Osteocyte (in vitro differentiated cells): ENCODE measurements at regions not wholly inside any gene's neighbourhood (a gene's known extent, or its start where the extent isn't known, plus 50 kb on each side); places are given as distances from the start of the nearest gene placed in this dataset.

Experiments
- DNase-seq: peaks from one replicate; pipeline ENCODE4 v3.0.0; 2021; ENCODE audit warnings: mixed read lengths; ENCODE audit not compliant: unreplicated experiment; ENCODE audit errors: extremely low spot score
- H3K27ac Mint-ChIP-seq: one replicate; pipeline ENCODE4 v1.8.0; 2021; ENCODE audit warnings: mild to moderate bottlenecking, mixed read lengths; ENCODE audit not compliant: unreplicated experiment
- H3K27me3 Mint-ChIP-seq: one replicate; pipeline ENCODE4 v1.8.0; 2021; ENCODE audit warnings: mixed read lengths; ENCODE audit not compliant: unreplicated experiment
- H3K36me3 Mint-ChIP-seq: one replicate; pipeline ENCODE4 v1.8.0; 2021; ENCODE audit warnings: mixed read lengths; ENCODE audit not compliant: unreplicated experiment
- H3K4me1 Mint-ChIP-seq: one replicate; pipeline ENCODE4 v1.8.0; 2021; ENCODE audit warnings: mixed read lengths; ENCODE audit not compliant: unreplicated experiment
- H3K4me3 Mint-ChIP-seq: one replicate; pipeline ENCODE4 v1.8.0; 2021; ENCODE audit warnings: mild to moderate bottlenecking, moderate library complexity, mixed read lengths; ENCODE audit not compliant: unreplicated experiment
- H3K9me3 Mint-ChIP-seq: one replicate; pipeline ENCODE4 v1.8.0; 2021; ENCODE audit warnings: mixed read lengths; ENCODE audit not compliant: unreplicated experiment
- CTCF ChIP-seq: fragments of 200-600 bp; sonication (generic); IDR thresholded peaks from 2 replicates; pipeline ENCODE4 v1.5.0; 2021; ENCODE audit warnings: antibody characterized with exemption, mild to moderate bottlenecking, moderate library complexity

GRCh38 chr2:220539481-220539880 is 912.1 kb downstream of the SLC4A3 start:
- Mint-ChIP-seq H3K4me1 (no peaks in the 10 kb centered on the region), H3K9me3 (peaks cover 27% of the 10 kb centered on the region), H3K27ac (no peak overlapping the region), H3K4me3 (no peak overlapping the region), H3K36me3 (no peaks in the 10 kb centered on the region), H3K27me3 (no peaks in the 10 kb centered on the region)
- DNase-seq, result no peak
- TF ChIP-seq CTCF, result no peak

GRCh38 chr2:220544049-220544448 is 916.6 kb downstream of the SLC4A3 start:
- DNase-seq, result no peak
- Mint-ChIP-seq H3K27me3 (no peaks in the 10 kb centered on the region), H3K4me1 (no peaks in the 10 kb centered on the region), H3K27ac (no peak overlapping the region), H3K9me3 (peaks cover 12% of the 10 kb centered on the region), H3K4me3 (no peak overlapping the region), H3K36me3 (no peaks in the 10 kb centered on the region)
- no peak for TF ChIP-seq CTCF

DNA sequence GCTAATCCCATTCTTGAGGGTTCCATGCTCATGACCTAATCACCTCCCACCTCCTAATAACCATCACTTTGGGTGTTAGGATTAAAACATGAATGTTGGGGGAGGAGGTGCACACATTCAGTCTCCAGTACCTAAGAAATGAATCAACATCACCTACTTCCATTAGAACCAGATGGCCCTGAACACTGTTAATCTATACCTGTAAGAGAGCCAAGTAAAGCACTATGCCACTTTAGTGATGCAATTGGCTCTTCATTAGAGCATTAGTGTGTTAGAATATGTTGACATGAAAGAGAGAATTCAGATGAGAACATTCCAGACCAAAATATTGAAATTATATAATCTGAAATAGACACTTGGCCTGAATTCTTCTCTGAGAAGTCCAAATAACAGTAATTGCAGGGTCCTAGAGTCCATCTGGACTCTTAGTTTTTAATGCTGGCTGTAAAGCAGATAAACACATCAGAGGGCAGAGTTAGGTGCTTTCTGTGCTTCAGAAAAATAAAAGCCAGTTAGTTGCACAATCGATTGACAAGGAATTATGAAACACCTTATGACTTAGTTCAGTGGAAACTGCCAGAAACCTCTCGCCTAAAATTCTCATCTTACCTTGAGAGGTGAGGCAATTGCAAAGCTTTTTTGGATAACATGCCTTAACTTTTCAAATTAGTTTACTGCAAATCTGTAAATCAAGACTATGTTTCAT is 923.7 kb downstream of the SLC4A3 start:
- H3K9me3 Mint-ChIP-seq, result no peaks in the 10 kb centered on the region

DNA sequence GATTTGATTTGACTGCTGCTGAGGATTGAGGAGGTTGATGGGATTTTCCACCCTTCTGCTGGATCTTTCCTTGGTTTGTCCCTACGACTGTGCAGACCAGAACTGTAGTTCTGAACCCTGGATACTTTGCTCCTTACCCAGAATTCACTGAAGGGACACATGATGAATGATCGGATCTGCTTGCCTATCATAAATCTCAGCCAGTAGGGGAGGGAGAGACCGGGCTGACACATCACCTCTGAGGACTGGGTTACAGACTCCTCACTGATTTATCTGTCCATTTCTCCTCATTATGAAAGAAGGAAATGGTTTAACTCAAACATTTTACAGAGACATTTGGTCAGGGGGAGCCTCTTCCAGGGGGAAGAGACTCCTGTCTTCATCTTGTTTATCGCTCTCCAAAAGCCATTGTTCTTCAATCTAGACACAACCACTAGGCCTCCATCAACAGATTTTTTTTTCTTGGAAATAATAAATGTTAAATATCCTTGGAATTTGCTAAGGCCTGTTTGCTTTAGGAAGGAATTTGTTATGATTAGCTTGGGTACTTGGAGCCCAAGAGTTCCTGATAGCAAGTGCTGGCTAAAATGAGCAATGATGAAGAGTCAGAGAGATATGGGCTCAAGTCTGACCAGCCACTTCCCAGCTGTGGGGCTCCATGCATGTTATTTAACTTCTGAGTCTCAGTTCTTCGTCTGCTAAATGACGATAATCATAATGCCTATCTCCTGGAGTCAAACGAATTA is 925.5 kb downstream of the SLC4A3 start:
- H3K36me3 Mint-ChIP-seq, result no peaks in the 10 kb centered on the region
- TF ChIP-seq CTCF, result no peak
- H3K4me3 Mint-ChIP-seq, result no peak overlapping the region
- no peak for DNase-seq
- peak overlapping the region; percentile 55 for H3K27ac Mint-ChIP-seq
- no peaks in the 10 kb centered on the region for H3K27me3 Mint-ChIP-seq
- peaks cover 24% of the 10 kb centered on the region for H3K4me1 Mint-ChIP-seq
- no peaks in the 10 kb centered on the region for H3K9me3 Mint-ChIP-seq

More for the DNA sequence above, 923.7 kb downstream of the SLC4A3 start:
- TF ChIP-seq CTCF, result no peak
- H3K4me1 Mint-ChIP-seq, result peaks cover 15% of the 10 kb centered on the region
- H3K36me3 Mint-ChIP-seq, result no peaks in the 10 kb centered on the region
- no peak overlapping the region for H3K27ac Mint-ChIP-seq
- no peak for DNase-seq
- H3K4me3 Mint-ChIP-seq, result no peak overlapping the region
- H3K27me3 Mint-ChIP-seq, result no peaks in the 10 kb centered on the region

GRCh38 chr2:220555961-220556630 is 928.7 kb downstream of the SLC4A3 start:
- Mint-ChIP-seq H3K27me3 (no peaks in the 10 kb centered on the region), H3K36me3 (peaks cover 3% of the 10 kb centered on the region), H3K4me1 (peaks cover 32% of the 10 kb centered on the region), H3K4me3 (no peak overlapping the region), H3K9me3 (peaks cover 10% of the 10 kb centered on the region), H3K27ac (no peak overlapping the region)
- TF ChIP-seq CTCF, result no peak
- DNase-seq, result no peak
